ACC112 (cell line): ENCODE measurements at regions not wholly inside any gene's neighbourhood (a gene's known extent, or its start where the extent isn't known, plus 50 kb on each side); places are given as distances from the start of the nearest gene placed in this dataset.
A peak's percentile ranks its signal among the peaks of the same experiment; 100 is the strongest.

Experiments
- H2AFZ ChIP-seq: fragments of 200-600 bp; sonication (generic); one replicate; pipeline ENCODE4 v1.6.0; 2017; ENCODE audit warnings: antibody characterized with exemption, low read length; ENCODE audit not compliant: unreplicated experiment
- H3K27ac ChIP-seq: fragments of 200-600 bp; sonication (generic); 2 replicates; pipeline ENCODE4 v1.5.1; 2014; ENCODE audit warnings: low read depth, mild to moderate bottlenecking, antibody characterized with exemption, low read length, moderate library complexity
- H3K27me3 ChIP-seq: fragments of 200-600 bp; sonication (generic); 2 replicates; pipeline ENCODE4 v1.6.1; 2014; ENCODE audit warnings: mild to moderate bottlenecking, antibody characterized with exemption, low read length, moderate library complexity, mixed read lengths; ENCODE audit not compliant: insufficient read depth
- H3K36me3 ChIP-seq: fragments of 200-600 bp; sonication (generic); 2 replicates; pipeline ENCODE4 v1.6.1; 2016; ENCODE audit warnings: mild to moderate bottlenecking, antibody characterized with exemption, low read length, moderate library complexity, mixed read lengths; ENCODE audit not compliant: insufficient read depth
- H3K4me1 ChIP-seq: fragments of 200-600 bp; sonication (generic); one replicate; pipeline ENCODE4 v1.6.1; 2016; ENCODE audit warnings: low read length, mixed read lengths; ENCODE audit not compliant: insufficient read depth, unreplicated experiment, control insufficient read depth
- H3K4me3 ChIP-seq: fragments of 200-600 bp; sonication (generic); 2 replicates; pipeline ENCODE4 v1.5.1; 2014; ENCODE audit warnings: mild to moderate bottlenecking, low read depth, low read length
- H3K79me2 ChIP-seq: fragments of 200-600 bp; sonication (generic); one replicate; pipeline ENCODE4 v1.6.0; 2016; ENCODE audit warnings: low read length; ENCODE audit not compliant: control insufficient read depth, unreplicated experiment, insufficient read depth

DNA sequence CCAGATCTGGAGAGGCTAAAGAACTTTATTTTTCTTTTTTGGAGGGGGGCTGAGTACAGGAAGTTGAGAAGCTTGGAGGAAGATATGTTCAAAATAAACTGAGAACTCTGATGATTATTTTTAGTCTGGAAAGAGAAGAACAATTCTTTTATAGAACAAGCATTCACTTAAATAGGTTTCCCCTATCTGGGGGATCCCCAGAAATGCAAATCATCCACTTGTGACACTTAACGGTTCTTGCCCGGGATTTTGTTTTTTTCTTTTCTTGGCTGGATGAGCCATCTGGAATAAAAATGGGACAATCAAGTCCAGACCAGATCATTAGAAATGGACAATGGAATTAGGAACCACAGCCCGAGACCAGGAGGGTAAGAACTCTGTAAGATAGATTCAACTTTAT lies 95.9 kb upstream of the EGR2 start:
- H3K4me3 ChIP-seq, result no peak overlapping the region
- H3K27ac ChIP-seq, result no peak overlapping the region
- H2AFZ ChIP-seq, result no peak overlapping the region

DNA sequence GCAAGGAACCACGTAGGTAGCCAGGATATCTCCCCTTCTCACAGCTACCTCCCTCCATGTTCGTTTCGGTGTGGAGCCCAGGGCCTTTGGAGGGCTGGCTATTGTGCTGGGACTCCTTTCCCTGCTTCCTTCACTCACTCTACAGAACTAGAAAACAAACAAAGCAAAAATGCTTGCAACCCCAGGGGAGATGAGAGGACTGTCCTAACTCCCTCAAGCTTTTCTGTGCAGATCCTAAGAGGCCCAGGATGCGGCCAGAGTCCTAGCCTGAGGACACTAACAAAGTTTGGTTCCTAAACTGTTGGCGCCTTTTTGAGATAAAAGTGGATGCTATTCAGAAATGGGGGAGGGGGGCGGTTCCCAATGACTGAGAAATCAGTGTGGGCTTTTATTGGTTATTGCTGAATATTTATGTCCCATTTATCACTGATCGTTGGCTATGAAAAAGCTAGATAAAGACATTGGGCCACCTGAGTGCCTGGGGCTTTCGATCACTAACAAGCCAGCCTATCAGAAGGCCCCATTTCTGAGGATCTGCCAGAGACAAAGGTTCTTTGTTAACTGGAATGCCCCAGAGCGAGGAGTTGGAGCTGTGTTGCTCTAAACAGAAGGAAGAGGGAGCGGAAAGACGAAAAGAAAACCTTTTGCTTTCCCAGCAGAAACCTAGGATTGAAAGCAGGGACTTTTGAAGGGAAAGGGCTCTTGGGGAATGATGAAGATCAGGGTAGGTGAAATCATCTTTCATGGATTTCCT lies 95.2 kb upstream of the EGR2 start:
- H3K79me2 ChIP-seq, result no peaks in the 10 kb centered on the region
- H2AFZ ChIP-seq, result no peak overlapping the region
- no peak overlapping the region for H3K4me3 ChIP-seq
- H3K4me1 ChIP-seq, result peaks cover 12% of the 10 kb centered on the region
- peaks cover 9% of the 10 kb centered on the region; the same call in 1 of the 2 replicates for H3K27me3 ChIP-seq
- no peak overlapping the region for H3K27ac ChIP-seq
- no peaks in the 10 kb centered on the region for H3K36me3 ChIP-seq

More for the DNA sequence above, 95.9 kb upstream of the EGR2 start:
- no peaks in the 10 kb centered on the region for H3K36me3 ChIP-seq
- H3K4me1 ChIP-seq, result peaks cover 19% of the 10 kb centered on the region
- H3K79me2 ChIP-seq, result no peaks in the 10 kb centered on the region
- 0 out of 2 replicates have a peak, but pooled peaks cover 5% of the 10 kb centered on the region for H3K27me3 ChIP-seq

DNA sequence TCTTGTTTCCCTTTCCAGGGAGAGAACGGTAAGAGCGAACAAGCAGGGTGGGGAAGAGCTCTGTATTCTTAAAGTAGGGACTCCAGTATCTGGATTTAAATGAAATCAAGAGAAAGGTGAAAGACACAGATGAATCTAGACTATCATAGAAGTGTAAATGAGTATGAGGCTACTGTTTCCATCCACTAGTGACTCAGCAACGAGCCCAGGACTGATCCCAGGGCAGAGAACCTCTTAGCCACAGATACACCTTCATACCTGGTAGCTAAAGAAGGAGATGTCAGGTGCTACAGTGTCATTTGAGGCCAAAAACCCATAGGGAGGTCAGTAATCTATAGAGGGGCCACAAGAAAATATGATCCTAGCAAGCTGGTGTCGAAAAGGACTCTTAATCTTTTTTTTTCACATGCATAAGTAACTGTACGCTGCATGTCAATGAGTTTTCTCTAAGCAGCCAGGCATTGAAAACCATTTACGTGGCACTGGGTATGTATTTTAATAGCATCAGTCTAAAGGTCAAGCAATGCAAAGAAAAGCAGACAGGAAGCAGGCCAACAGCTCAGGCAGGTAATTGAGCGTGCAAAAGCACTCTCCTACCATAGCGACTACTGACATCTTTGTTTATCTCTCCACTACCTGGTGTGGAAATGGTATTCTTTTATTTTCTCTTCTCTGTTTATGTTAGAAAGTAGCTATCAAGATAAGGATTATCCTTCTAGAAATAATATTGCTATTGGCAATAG lies 91.5 kb upstream of the EGR2 start:
- Histone ChIP-seq H3K79me2 (no peaks in the 10 kb centered on the region), H2AFZ (no peak overlapping the region), H3K4me3 (no peak overlapping the region), H3K27ac (no peak overlapping the region), H3K36me3 (no peaks in the 10 kb centered on the region), H3K27me3 (peaks cover 14% of the 10 kb centered on the region; the same call in 1 of the 2 replicates), H3K4me1 (peaks cover 4% of the 10 kb centered on the region)

DNA sequence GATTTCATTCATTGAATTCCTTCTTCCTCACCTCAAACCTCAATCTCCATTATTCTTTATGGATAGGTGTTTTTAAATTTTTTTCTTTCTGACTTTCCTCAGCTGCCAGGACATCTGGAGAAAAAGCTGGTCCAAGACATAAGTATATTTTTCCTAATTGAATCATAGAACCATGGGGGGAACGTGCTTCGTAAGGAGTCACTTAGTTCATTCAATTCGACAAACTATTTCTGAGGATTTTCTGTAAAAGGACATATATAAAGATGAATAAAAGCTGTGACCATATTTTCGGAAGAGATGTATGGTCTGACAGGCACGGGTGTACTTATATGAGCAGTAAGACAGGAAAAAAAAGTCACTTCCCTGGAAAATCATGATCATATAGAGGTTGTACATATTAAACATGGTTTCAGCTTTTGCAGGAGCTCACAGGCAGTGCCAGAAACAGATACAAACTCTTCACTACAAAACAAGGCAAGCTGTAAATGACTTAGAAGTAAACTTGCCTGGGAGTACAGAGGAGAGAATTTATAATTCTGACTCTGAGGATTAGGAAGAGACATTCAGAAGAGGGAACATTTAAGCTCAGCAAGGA lies 88.2 kb upstream of the EGR2 start:
- peaks cover 4% of the 10 kb centered on the region for H3K4me1 ChIP-seq
- peaks cover 14% of the 10 kb centered on the region; the same call in 1 of the 2 replicates for H3K27me3 ChIP-seq
- H3K27ac ChIP-seq, result no peak overlapping the region
- no peak overlapping the region for H2AFZ ChIP-seq
- no peak overlapping the region for H3K4me3 ChIP-seq
- H3K79me2 ChIP-seq, result no peaks in the 10 kb centered on the region
- H3K36me3 ChIP-seq, result no peaks in the 10 kb centered on the region

DNA sequence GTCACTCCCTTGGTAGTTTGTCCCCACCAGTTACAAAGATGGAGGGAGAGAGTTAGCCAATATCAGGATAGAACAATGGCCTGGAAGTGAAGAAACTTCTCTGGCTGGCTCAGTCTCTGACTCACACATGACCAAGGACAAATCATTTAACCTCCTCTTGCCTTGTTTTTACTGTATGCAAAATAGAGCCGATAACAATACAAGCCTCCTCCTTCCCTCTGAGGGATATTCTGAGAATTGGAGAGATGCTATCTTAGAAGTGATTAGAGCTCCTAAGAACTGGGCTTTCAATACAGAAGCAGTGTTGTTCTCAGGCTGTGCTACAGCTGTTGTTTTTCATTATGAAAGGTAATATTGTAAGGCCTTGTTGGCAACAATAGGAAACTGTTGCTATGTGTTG lies 87.7 kb upstream of the EGR2 start:
- Histone ChIP-seq H3K27ac (0 out of 2 replicates have a peak overlapping the region, but pooled peaks have one; percentile 6), H3K27me3 (peaks cover 11% of the 10 kb centered on the region; the same call in 1 of the 2 replicates), H2AFZ (no peak overlapping the region), H3K4me3 (no peak overlapping the region), H3K4me1 (peaks cover 4% of the 10 kb centered on the region), H3K79me2 (no peaks in the 10 kb centered on the region), H3K36me3 (no peaks in the 10 kb centered on the region)

DNA sequence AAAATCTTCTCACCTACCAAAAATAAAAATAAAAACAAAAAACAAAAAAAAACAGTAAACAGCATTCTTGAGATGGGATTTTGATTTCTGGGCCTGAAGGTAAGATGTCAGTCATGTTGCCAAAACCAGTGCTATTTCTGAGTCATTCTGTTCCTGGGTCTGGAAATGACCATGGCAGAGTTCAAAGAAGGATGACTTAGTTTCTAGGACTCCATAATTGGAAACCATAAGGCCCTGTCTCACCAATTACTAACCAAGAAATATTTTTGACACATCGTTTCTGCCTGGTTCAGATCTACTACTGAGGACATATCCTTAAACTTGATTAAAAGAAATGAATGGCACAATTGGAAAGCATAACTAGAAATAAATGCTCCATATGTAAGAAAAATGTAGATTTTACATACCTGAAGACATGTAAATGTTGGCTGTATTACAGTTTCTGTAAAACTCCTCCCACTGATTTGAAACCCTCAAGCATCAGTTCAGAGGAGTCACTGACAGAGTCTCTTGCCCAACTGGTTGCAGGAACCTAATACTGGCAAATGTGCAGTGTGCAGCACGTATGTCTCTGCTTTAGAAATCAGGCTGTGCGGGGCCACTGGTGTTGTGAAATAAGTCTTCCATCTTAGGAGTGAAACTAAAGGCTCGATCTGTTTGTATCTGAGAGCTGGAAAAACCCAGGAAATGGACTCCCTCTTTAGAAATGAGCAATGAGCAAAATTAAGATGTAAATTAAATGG lies 84.8 kb upstream of the EGR2 start:
- no peaks in the 10 kb centered on the region for H3K36me3 ChIP-seq
- H3K27me3 ChIP-seq, result 0 out of 2 replicates have a peak, but pooled peaks cover under 1% of the 10 kb centered on the region
- H3K27ac ChIP-seq, result no peak overlapping the region
- H2AFZ ChIP-seq, result no peak overlapping the region
- no peaks in the 10 kb centered on the region for H3K79me2 ChIP-seq
- H3K4me1 ChIP-seq, result peaks cover 4% of the 10 kb centered on the region
- no peak overlapping the region for H3K4me3 ChIP-seq

DNA sequence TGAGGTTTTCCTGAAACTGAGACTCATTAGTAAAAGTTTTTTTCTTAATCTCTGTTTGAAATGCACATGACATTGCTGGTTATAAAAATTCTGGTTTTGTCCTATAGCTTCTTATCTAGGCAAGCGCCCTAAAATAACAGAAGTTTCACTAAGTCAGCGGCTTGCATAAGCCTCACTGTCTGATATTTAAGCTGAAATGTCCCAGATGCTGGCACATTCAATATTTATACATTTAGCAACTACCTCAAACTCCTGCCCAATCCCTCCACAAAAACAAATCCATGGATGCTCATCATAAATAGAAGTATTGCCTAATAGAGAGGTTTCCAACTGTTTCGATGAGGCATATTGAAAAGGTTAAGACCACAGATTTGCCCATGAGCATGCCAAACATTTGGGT lies 83.1 kb upstream of the EGR2 start:
- Histone ChIP-seq H3K36me3 (no peaks in the 10 kb centered on the region), H3K4me3 (no peak overlapping the region), H3K27me3 (no peaks in the 10 kb centered on the region), H3K4me1 (peaks cover 12% of the 10 kb centered on the region), H3K27ac (no peak overlapping the region), H3K79me2 (no peaks in the 10 kb centered on the region), H2AFZ (no peak overlapping the region)

DNA sequence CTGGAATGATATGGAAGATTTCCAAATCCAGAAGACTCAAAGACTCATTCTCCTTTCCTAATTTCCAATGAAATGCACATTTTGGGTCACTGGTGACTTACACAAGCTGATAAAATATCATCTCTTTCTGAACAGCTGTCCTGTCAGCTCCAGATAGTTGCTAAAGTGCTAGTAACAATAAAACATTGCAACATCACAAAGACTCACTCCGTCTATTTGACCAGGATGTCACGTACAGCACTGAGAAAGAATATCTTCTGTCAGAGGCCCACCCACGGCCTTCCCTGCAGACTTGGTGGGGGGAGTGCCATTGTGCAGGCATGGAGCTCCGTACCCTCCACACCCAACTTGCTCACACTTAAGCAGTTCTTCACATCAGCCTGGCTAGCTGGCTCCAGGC lies 78.9 kb upstream of the EGR2 start:
- Histone ChIP-seq H3K27me3 (no peaks in the 10 kb centered on the region), H3K4me1 (peaks cover 12% of the 10 kb centered on the region), H3K4me3 (no peak overlapping the region), H2AFZ (no peak overlapping the region), H3K79me2 (no peaks in the 10 kb centered on the region), H3K27ac (peak overlapping the region; percentile 27; the same call in 1 of the 2 replicates), H3K36me3 (no peaks in the 10 kb centered on the region)

DNA sequence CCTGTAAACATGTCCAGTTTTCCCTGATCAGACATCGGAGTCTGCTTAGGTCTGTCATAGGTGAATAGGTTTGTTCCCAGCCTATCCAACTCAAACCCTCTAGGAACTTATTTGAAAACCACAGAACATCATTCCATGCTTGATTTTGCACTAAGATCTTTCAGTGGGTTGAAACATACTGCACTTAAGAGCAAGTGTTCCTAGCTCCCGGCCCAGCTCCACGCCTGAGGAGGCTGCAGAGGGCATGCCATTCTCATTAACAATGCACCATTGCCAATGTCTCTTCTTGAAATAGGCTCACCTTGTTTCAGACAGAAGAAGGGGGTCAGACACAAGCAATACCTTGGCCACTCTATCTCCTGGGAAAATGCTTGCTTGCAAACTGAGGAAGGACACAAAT lies 78.0 kb upstream of the EGR2 start:
- no peaks in the 10 kb centered on the region for H3K79me2 ChIP-seq
- H3K4me3 ChIP-seq, result no peak overlapping the region
- H2AFZ ChIP-seq, result no peak overlapping the region
- H3K4me1 ChIP-seq, result peaks cover 12% of the 10 kb centered on the region
- no peaks in the 10 kb centered on the region for H3K27me3 ChIP-seq
- 0 out of 2 replicates have a peak overlapping the region, but pooled peaks have one; percentile 27 for H3K27ac ChIP-seq
- no peaks in the 10 kb centered on the region for H3K36me3 ChIP-seq

DNA sequence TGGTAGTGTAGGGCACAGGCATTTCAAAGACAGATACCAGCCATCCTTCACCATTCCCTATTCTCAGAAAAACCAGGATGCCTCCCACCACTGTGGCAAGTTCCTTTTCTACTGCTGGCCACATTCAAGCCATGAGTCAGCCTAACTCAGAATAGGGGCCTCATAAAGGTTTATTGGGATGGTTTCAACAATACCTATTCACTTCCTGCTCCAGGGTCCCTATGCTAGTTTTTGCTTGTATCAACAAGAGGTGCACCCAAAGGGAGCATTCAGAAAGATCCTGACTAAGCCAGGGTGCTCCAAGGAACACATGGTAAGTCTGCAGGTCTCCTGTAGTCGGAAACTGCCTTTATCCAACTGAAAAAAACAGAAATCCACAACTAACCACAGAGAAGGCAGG lies 76.9 kb upstream of the EGR2 start:
- no peaks in the 10 kb centered on the region for H3K27me3 ChIP-seq
- H3K4me3 ChIP-seq, result no peak overlapping the region
- peaks cover 12% of the 10 kb centered on the region for H3K4me1 ChIP-seq
- H3K79me2 ChIP-seq, result no peaks in the 10 kb centered on the region
- no peak overlapping the region for H2AFZ ChIP-seq
- H3K27ac ChIP-seq, result no peak overlapping the region
- no peaks in the 10 kb centered on the region for H3K36me3 ChIP-seq
